ENCODE measurements at regions not wholly inside any gene's neighbourhood (a gene's known extent, or its start where the extent isn't known, plus 50 kb on each side); places are given as distances from the start of the nearest gene placed in this dataset.

GRCh38 chr18:25873833-25874232 lies 216.6 kb downstream of the SS18 start:
- no peak for DNase-seq (ENCODE audit: low spot score)

- DNase-seq (ENCODE audit: low spot score) = no peak
These were observed 224.1 kb downstream of the SS18 start for GRCh38 chr18:25866331-25866730.

GRCh38 chr18:25862881-25863600 lies 227.4 kb downstream of the SS18 start:
- DNase-seq (ENCODE audit: low spot score) = no peak

GRCh38 chr18:25853691-25854433 lies 236.6 kb downstream of the SS18 start:
- no peak for DNase-seq (ENCODE audit: low spot score)

GRCh38 chr18:25843791-25844190 lies 246.6 kb downstream of the SS18 start:
- no peak for DNase-seq (ENCODE audit: low spot score)

GRCh38 chr18:25842665-25843064 lies 247.7 kb downstream of the SS18 start:
- DNase-seq (ENCODE audit: low spot score) = no peak

- no peak for DNase-seq (ENCODE audit: low spot score)
These were observed 256.4 kb downstream of the SS18 start for GRCh38 chr18:25834061-25834460.

- peak; percentile 65 for DNase-seq (ENCODE audit: low spot score)
These were observed 258.3 kb downstream of the SS18 start for GRCh38 chr18:25832001-25832604.

GRCh38 chr18:25831301-25831701 lies 259.1 kb downstream of the SS18 start:
- DNase-seq (ENCODE audit: low spot score) = no peak

- no peak for DNase-seq (ENCODE audit: low spot score)
These were observed 259.6 kb downstream of the SS18 start for GRCh38 chr18:25830787-25831186.

GRCh38 chr18:25827961-25828561 lies 262.4 kb downstream of the SS18 start:
- DNase-seq (ENCODE audit: low spot score) = no peak

- no peak for DNase-seq (ENCODE audit: low spot score)
These were observed 263.2 kb downstream of the SS18 start for GRCh38 chr18:25827228-25827627.

- DNase-seq (ENCODE audit: low spot score) = no peak
These were observed 263.6 kb downstream of the SS18 start for GRCh38 chr18:25826823-25827222.

- no peak for DNase-seq (ENCODE audit: low spot score)
These were observed 264.2 kb downstream of the SS18 start for GRCh38 chr18:25825979-25826776.

- DNase-seq (ENCODE audit: low spot score) = no peak
These were observed 265.4 kb downstream of the SS18 start for GRCh38 chr18:25825056-25825455.

- no peak for DNase-seq (ENCODE audit: low spot score)
These were observed 270.6 kb downstream of the SS18 start for GRCh38 chr18:25819746-25820363.

GRCh38 chr18:25818505-25818904 lies 271.9 kb downstream of the SS18 start:
- DNase-seq (ENCODE audit: low spot score) = no peak

- no peak for DNase-seq (ENCODE audit: low spot score)
These were observed 272.7 kb downstream of the SS18 start for GRCh38 chr18:25817546-25818237.

GRCh38 chr18:25815659-25816058 lies 274.8 kb downstream of the SS18 start:
- no peak for DNase-seq (ENCODE audit: low spot score)

GRCh38 chr18:25814841-25815458 lies 275.5 kb downstream of the SS18 start:
- no peak for DNase-seq (ENCODE audit: low spot score)
